LNCaP clone FGC (cell line): ENCODE measurements at regions not wholly inside any gene's neighbourhood (a gene's known extent, or its start where the extent isn't known, plus 50 kb on each side); places are given as distances from the start of the nearest gene placed in this dataset.
"Not testable (repeated sequence)": the region's sequence is repeated elsewhere in the genome, so short reads cannot be mapped to it uniquely, and the experiment has no call there.

Experiments used
- DNase-seq: peaks from one replicate; pipeline ENCODE4 v3.0.0-alpha.2; 2011; ENCODE audit warnings: low read depth
- H3K4me3 ChIP-seq: 2 replicates; pipeline ENCODE4 v1.5.1; 2011; ENCODE audit warnings: mild to moderate bottlenecking, low read depth, low read length, control low read depth
- TF ChIP-seq, protein P1 (sequence below): IDR thresholded peaks from 2 replicates; pipeline ENCODE4 v1.5.1; 2012; ENCODE audit warnings: mild to moderate bottlenecking; ENCODE audit not compliant: control insufficient read depth, insufficient read depth; ENCODE audit errors: extremely low read depth

DNA sequence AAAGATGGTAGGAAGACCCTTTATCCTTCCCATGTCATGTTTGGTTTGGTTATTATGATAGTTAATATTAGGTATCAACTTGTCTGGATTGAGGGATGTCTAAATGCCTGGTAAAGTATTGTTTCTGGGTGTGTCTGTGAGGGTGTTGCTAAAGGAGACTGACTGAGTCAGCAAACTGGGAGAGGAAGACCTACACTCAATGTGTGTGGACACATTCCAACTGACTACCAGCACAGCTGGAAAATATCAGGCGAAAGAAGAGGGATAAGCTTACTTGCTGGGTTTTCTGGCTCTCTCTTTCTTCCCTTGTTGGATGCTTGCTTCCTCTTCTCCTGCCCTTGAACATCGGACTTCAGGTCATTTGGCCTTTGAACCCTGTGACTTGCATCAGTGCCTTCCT, 1227.6 kb upstream of the EPHA6 start:
- no peak for DNase-seq
- TF ChIP-seq, protein P1, sequence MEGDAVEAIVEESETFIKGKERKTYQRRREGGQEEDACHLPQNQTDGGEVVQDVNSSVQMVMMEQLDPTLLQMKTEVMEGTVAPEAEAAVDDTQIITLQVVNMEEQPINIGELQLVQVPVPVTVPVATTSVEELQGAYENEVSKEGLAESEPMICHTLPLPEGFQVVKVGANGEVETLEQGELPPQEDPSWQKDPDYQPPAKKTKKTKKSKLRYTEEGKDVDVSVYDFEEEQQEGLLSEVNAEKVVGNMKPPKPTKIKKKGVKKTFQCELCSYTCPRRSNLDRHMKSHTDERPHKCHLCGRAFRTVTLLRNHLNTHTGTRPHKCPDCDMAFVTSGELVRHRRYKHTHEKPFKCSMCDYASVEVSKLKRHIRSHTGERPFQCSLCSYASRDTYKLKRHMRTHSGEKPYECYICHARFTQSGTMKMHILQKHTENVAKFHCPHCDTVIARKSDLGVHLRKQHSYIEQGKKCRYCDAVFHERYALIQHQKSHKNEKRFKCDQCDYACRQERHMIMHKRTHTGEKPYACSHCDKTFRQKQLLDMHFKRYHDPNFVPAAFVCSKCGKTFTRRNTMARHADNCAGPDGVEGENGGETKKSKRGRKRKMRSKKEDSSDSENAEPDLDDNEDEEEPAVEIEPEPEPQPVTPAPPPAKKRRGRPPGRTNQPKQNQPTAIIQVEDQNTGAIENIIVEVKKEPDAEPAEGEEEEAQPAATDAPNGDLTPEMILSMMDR, result no peak
- H3K4me3 ChIP-seq, result no peak overlapping the region

DNA sequence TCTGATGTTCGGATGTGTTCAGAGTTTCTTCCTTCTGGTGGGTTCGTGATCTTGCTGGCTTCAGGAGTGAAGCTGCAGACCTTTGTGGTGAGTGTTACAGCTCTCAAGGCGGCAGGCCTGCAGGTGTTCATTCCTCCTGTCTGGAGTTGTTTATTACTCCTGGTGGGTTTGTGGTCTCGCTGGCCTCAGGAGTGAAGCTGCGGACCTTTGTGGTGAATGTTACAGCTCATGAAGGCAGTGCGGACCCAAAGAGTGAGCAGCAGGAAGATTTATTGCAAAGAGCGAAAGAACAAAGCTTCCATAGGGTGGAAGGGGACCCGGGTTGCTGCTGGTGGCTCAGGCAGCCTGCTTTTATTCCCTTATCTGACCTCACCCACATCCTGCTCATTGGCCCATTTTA, 1226.8 kb upstream of the EPHA6 start:
- DNase-seq, H3K4me3 ChIP-seq: not testable (repeated sequence)

DNA sequence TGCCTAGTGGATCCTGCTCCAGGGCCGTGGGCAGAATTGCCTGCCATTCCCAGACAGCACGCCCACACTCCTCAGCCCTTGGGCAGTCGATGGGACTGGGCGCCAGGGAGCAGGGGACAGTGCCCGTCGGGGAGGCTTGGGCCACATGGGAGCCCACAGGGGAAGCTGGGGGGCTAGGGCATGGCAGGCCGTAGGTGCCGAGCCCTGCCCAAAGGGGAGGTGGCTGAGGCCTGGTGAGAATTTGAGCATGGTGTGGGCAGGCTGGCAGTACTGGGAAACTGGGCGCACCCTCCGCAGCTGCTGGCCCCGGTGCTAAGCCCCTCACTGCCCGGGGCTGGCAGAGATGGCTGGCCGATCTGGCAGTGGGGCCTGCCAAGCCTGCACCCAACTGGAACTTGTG, 1225.9 kb upstream of the EPHA6 start:
- no peak overlapping the region for H3K4me3 ChIP-seq
- TF ChIP-seq, protein P1, result no peak
- DNase-seq, result no peak

DNA sequence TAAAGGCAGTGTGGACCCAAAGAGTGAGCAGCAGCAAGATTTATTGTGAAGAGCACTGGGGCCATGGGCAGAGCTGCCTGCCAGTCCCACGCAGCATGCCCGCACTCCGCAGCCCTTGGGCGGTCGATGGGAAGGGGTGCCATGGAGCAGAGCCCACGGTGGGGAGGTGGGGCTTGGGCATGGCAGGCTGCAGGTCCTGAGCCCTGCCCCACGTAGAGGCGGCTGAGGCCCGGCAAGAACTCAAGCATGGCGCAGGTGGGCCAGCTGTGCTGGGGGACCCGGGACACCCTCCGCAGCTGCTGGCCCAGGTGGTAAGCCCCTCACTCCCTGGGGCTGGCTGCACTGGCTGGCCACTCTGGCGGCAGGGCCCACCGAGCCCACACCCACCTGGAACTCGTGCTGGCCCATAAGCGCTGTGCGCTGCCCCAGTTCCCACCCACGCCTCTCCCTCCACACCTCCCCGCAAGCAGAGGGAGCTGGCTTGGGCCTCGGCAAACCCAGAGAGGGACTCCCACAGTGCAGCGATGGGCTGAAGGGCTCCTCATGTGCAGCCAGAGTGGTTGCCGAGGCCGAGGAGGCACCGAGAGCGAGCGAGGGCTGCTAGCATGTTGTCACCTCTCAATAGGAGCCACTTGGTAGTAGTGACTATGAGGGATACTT, 1218.8 kb upstream of the EPHA6 start:
- DNase-seq, result no peak
- TF ChIP-seq, protein P1, result no peak
- no peak overlapping the region for H3K4me3 ChIP-seq

DNA sequence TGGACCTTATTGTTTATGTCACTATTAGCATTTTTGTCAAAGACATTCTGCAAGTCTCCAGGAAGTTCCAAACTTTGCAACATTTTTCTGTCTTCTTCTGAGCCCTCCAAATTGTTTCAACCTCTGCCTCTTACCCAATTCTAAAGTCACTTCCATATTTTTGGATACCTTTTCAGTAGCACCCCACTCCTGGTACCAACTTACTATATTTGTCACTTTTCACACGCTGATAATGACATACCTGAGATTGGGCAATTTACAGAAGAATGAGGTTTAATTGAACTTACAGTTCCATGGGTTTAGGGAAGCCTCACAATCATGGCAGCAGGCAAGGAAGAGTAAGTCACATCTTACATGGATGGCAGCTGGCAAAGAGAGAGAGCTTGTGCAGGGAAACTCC, 1206.5 kb upstream of the EPHA6 start:
- no peak for DNase-seq
- TF ChIP-seq, protein P1, result no peak
- no peak overlapping the region for H3K4me3 ChIP-seq

DNA sequence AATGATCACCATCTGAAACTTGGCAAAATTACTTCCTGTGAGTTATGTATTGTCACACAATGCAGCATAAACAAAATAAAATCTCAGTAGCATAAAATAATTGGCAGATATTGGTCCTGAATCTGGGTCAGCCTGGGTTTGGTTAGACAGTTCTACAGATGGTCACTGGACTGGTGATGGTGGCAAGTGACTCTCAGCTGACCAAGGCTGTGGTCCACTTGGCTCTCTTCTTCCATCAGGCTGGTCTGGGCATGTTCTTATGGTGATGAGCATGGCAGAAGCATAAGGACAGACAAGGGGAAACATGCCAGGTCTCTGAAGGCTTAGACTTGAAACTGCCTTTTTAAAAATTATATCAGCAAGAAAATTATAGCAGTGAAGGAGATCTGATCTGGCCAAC, 1205.0 kb upstream of the EPHA6 start:
- TF ChIP-seq, protein P1, result no peak
- H3K4me3 ChIP-seq, result no peak overlapping the region
- no peak for DNase-seq

DNA sequence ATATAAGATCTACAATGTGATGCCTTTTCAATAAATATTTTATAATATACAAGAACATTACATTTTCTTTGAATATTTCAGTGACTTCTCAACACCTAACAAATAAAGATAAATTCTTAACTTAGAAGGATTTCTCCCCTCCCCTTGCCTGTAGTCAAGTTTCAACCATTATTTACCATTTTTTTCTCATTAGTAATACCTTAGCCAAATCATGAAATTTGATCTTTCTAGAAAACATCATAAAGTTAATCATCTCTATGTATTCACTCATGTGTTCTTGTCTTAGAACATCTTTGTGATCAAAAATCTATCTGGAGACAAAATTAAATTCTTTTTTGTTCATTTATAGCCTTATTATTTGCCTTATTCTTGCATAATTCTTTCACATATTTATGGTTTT, 1201.8 kb upstream of the EPHA6 start:
- H3K4me3 ChIP-seq, result no peak overlapping the region
- DNase-seq, result no peak
- TF ChIP-seq, protein P1, result no peak
